ENCODE measurements at regions not wholly inside any gene's neighbourhood (a gene's known extent, or its start where the extent isn't known, plus 50 kb on each side); places are given as distances from the start of the nearest gene placed in this dataset.

DNA sequence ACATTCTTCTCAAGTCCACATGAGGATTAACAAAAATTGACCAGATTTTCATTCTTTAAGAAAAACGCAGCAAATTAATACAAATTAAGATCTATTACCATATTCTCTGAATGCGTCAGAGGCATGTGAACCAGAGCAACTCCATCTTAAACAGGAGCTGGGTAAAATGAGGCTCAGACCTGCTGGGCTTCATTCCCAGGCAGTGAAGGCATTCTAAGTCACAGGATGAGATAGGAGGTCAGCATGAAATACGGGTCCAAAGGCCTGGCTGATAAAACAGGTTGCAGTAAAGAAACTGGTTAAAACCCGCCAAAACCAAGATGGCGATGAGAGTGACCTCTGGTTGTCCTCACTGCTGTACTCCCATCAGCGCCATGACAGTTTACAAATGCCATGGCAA lies 217.6 kb downstream of the RDH14 start:
- Mint-ChIP-seq H3K4me3 (no peak overlapping the region), H3K4me1 (no peaks in the 10 kb centered on the region), H3K27ac (no peak overlapping the region), H3K27me3 (ENCODE audit: low read depth) (no peaks in the 10 kb centered on the region), H3K36me3 (ENCODE audit: insufficient read depth in 1 of 3, low read depth in 3 of 3) (no peaks in the 10 kb centered on the region), H3K9me3 (no peaks in the 10 kb centered on the region)
- H2AFZ ChIP-seq (ENCODE audit: low read length): no peak overlapping the region
- no peak overlapping the region for H3K4me2 ChIP-seq (ENCODE audit: insufficient read depth, insufficient read length, low read length)
- H3K9me3 ChIP-seq (ENCODE audit: control insufficient read depth, low read depth, low read length): no peaks in the 10 kb centered on the region
- no peak for DNase-seq
- H4K5ac ChIP-seq (ENCODE audit: insufficient read length, low read depth, low read length): no peak overlapping the region
- H3K9ac ChIP-seq (ENCODE audit: extremely low read depth, insufficient read length, low read length): no peak overlapping the region
- no peak overlapping the region for H3T11ph ChIP-seq (ENCODE audit: low read length)
- H3K18ac ChIP-seq (ENCODE audit: insufficient read length, low read depth, low read length): no peak overlapping the region
- H3K27ac ChIP-seq (ENCODE audit: insufficient read length, low read depth, low read length): no peak overlapping the region
- H2BK5ac ChIP-seq (ENCODE audit: insufficient read length, low read length): no peak overlapping the region
- no peaks in the 10 kb centered on the region for H3K79me2 ChIP-seq (ENCODE audit: insufficient read depth, low read length)
- no peak overlapping the region for H2BK20ac ChIP-seq (ENCODE audit: low read depth, low read length, poor library complexity, severe bottlenecking)
- no peak overlapping the region for H3K56ac ChIP-seq (ENCODE audit: insufficient read length, low read depth, low read length)
- H3K23ac ChIP-seq (ENCODE audit: insufficient read length, low read depth, low read length): no peak overlapping the region
- H3K27me3 ChIP-seq (ENCODE audit: insufficient read depth, low read length): no peaks in the 10 kb centered on the region
- H2BK12ac ChIP-seq (ENCODE audit: insufficient read length, low read depth, low read length): no peak overlapping the region
- no peak overlapping the region for H2BK15ac ChIP-seq (ENCODE audit: low read depth, low read length)
- no CpG with 5 or more reads among the region's 6 CpGs for WGBS (ENCODE audit: extremely low coverage, insufficient read length, low lambda C conversion rate)
- H3K14ac ChIP-seq (ENCODE audit: insufficient read depth, low read length): no peak overlapping the region
- H3K79me1 ChIP-seq (ENCODE audit: insufficient read depth, low read depth, low read length, poor library complexity, severe bottlenecking): no peaks in the 10 kb centered on the region
- H4K20me1 ChIP-seq (ENCODE audit: control insufficient read depth, insufficient read depth, insufficient read length): no peaks in the 10 kb centered on the region
- TF ChIP-seq, protein P1, sequence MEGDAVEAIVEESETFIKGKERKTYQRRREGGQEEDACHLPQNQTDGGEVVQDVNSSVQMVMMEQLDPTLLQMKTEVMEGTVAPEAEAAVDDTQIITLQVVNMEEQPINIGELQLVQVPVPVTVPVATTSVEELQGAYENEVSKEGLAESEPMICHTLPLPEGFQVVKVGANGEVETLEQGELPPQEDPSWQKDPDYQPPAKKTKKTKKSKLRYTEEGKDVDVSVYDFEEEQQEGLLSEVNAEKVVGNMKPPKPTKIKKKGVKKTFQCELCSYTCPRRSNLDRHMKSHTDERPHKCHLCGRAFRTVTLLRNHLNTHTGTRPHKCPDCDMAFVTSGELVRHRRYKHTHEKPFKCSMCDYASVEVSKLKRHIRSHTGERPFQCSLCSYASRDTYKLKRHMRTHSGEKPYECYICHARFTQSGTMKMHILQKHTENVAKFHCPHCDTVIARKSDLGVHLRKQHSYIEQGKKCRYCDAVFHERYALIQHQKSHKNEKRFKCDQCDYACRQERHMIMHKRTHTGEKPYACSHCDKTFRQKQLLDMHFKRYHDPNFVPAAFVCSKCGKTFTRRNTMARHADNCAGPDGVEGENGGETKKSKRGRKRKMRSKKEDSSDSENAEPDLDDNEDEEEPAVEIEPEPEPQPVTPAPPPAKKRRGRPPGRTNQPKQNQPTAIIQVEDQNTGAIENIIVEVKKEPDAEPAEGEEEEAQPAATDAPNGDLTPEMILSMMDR (conservative IDR thresholded peaks at IDR 0.05): no peak
- no peak overlapping the region for H3K4ac ChIP-seq (ENCODE audit: low read depth, low read length)
- H4K91ac ChIP-seq (ENCODE audit: insufficient read length, low read depth, low read length): no peak overlapping the region
- no peak overlapping the region for H2BK120ac ChIP-seq (ENCODE audit: low read depth, low read length, poor library complexity, severe bottlenecking)
- no peaks in the 10 kb centered on the region for H3K4me1 ChIP-seq (ENCODE audit: insufficient read depth, low read length)
- H2AK5ac ChIP-seq (ENCODE audit: insufficient read length, low read length): no peak overlapping the region
- H3K23me2 ChIP-seq (ENCODE audit: insufficient read length, low read depth, low read length, poor library complexity, severe bottlenecking): no peaks in the 10 kb centered on the region
- no peak overlapping the region for H4K8ac ChIP-seq (replicated peaks; ENCODE audit: insufficient read length, low read depth, low read length)
